ENCODE measurements at regions not wholly inside any gene's neighbourhood (a gene's known extent, or its start where the extent isn't known, plus 50 kb on each side); places are given as distances from the start of the nearest gene placed in this dataset.

DNA sequence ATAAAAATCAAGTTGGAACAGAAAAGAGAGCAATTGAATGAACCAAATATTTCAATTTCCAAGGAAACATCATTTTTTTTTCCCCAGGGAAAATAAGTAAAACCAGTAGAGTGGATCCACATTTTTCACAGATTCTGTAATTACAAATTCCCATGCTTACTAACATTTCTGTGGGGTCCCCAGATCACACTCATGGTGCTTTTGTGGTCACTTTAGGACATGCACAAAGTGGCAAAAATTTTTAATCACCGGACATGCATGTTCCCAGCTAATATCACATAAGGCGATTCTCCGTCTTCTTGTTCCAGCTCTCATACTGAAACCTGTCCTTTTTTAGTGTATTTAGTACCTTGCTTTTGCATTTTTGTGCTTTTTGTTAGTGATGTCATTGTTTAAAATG, 748.2 kb upstream of the SLITRK1 start:
- DNase-seq (no peak), ATAC-seq (ENCODE audit: low FRiP score in 2 of 2) (no peak)
- Histone ChIP-seq H3K9me3 (no peaks in the 10 kb centered on the region), H3K4me3 (no peak overlapping the region), H3K4me1 (no peaks in the 10 kb centered on the region), H3K27me3 (no peaks in the 10 kb centered on the region), H3K36me3 (no peaks in the 10 kb centered on the region), H3K27ac (no peak overlapping the region)
- TF ChIP-seq POLR2A (IDR thresholded peaks at IDR 0.05) = no peak
- 91 to 93% methylated on average over 3 of the region's 3 CpGs for WGBS, 2 donors

DNA sequence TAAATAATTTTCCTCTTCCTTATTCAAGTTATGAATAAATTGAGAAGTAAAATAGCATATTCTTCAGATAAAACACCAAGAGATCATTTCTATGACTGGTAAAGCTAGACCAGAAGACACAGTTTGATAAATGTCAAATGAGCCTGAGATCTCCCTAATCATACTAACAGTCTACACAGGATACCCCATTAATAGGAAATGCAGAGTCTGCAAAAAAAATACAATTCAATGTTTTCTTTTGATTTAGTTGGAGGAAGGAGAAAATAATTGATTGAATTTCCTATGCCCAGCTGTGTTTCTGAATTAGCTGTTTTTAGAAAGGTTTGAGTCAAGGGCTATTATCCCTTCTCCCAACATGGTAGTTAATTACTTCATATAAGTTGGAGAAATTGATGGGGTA, 734.6 kb upstream of the SLITRK1 start:
- H3K9me3 ChIP-seq = no peaks in the 10 kb centered on the region
- H3K27ac ChIP-seq = no peak overlapping the region
- TF ChIP-seq, protein P1, sequence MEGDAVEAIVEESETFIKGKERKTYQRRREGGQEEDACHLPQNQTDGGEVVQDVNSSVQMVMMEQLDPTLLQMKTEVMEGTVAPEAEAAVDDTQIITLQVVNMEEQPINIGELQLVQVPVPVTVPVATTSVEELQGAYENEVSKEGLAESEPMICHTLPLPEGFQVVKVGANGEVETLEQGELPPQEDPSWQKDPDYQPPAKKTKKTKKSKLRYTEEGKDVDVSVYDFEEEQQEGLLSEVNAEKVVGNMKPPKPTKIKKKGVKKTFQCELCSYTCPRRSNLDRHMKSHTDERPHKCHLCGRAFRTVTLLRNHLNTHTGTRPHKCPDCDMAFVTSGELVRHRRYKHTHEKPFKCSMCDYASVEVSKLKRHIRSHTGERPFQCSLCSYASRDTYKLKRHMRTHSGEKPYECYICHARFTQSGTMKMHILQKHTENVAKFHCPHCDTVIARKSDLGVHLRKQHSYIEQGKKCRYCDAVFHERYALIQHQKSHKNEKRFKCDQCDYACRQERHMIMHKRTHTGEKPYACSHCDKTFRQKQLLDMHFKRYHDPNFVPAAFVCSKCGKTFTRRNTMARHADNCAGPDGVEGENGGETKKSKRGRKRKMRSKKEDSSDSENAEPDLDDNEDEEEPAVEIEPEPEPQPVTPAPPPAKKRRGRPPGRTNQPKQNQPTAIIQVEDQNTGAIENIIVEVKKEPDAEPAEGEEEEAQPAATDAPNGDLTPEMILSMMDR (IDR thresholded peaks at IDR 0.05) = no peak
- TF ChIP-seq EP300 (IDR thresholded peaks at IDR 0.05) (no peak), POLR2A (IDR thresholded peaks at IDR 0.05) (no peak), POLR2AphosphoS5 (IDR thresholded peaks at IDR 0.05) (no peak)
- no peak overlapping the region for H3K4me3 ChIP-seq
- DNase-seq = no peak
- no peaks in the 10 kb centered on the region for H3K36me3 ChIP-seq
- no peaks in the 10 kb centered on the region for H3K4me1 ChIP-seq
- no peaks in the 10 kb centered on the region for H3K27me3 ChIP-seq
- ATAC-seq (ENCODE audit: low FRiP score in 2 of 2) = no peak

DNA sequence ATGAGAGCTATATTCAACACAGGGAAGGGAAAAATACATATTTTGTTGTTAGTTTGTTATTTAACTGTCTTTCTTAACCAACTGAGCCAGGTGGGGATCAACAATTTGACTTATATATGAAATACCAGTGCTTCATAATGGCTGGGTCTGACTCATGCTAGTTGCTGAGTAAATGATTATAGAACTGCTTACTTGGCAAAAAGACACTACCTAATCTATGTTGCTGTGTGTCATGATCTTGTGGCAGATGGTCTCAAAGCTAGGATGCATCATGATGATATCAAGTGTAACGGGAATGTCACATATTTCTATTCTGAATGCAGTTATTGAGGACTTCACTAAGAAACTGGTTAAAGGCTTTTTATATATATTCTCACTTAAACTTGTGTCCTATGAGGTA, 727.4 kb upstream of the SLITRK1 start:
- H3K36me3 ChIP-seq = no peaks in the 10 kb centered on the region
- no peak overlapping the region for H3K27ac ChIP-seq
- H3K4me3 ChIP-seq = no peak overlapping the region
- TF ChIP-seq POLR2A (IDR thresholded peaks at IDR 0.05) (no peak), POLR2AphosphoS5 (IDR thresholded peaks at IDR 0.05) (no peak), EP300 (IDR thresholded peaks at IDR 0.05) (no peak)
- TF ChIP-seq, protein P1 (IDR thresholded peaks at IDR 0.05) = no peak
- no peaks in the 10 kb centered on the region for H3K27me3 ChIP-seq
- WGBS, 2 donors = 78 to 88% methylated on average over 1 of the region's 1 CpG
- ATAC-seq (ENCODE audit: low FRiP score in 2 of 2) (no peak), DNase-seq (no peak)
- no peaks in the 10 kb centered on the region for H3K4me1 ChIP-seq
- H3K9me3 ChIP-seq = no peaks in the 10 kb centered on the region

DNA sequence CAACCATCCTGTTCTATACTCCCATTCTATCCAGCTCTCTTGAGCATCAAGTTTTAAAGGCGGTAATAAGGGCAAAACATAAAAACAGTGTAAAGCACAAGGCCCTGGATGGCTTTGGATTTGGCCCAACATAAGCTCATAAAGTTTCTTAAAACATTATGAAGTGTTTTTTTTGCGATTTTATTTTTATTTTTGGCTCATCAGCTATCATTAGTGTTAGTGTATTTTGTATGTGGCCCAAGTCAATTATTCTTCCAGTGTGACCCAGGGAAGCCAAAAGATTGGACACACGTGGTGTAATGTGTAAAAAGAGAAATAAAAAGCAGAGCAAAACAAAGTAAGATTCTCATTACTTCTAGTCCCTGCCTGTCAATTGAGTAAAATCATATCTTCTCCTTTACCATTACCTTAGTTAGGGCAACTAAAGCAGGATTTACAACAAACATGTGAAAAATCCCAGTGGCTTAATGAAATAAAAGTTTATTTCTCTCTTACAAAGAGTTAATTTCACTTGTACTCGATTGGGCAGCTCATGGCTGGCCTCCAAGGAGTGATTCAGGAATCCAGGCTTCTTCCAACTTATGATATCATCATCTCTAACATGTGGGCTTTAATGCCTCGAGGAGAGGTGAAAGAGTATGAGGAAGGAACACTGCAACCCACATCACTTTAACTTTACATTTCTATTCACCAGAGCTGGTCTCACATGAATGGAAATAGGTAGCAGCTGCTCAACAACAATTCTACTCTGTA, 725.2 kb upstream of the SLITRK1 start:
- WGBS, 2 donors = 49% methylated on average over 5 of the region's 5 CpGs
- no peaks in the 10 kb centered on the region for H3K4me1 ChIP-seq
- TF ChIP-seq, protein P1 (IDR thresholded peaks at IDR 0.05) = no peak
- TF ChIP-seq EP300 (IDR thresholded peaks at IDR 0.05) = no peak
- no peak for TF ChIP-seq POLR2A (IDR thresholded peaks at IDR 0.05)
- no peak for TF ChIP-seq POLR2AphosphoS5 (IDR thresholded peaks at IDR 0.05)
- ATAC-seq (ENCODE audit: low FRiP score in 2 of 2) (peak in 1 of 2 donors; percentile 66), DNase-seq (no peak)
- no peaks in the 10 kb centered on the region for H3K36me3 ChIP-seq
- H3K27ac ChIP-seq = no peak overlapping the region
- no peaks in the 10 kb centered on the region for H3K27me3 ChIP-seq
- H3K4me3 ChIP-seq = no peak overlapping the region
- H3K9me3 ChIP-seq = no peaks in the 10 kb centered on the region

DNA sequence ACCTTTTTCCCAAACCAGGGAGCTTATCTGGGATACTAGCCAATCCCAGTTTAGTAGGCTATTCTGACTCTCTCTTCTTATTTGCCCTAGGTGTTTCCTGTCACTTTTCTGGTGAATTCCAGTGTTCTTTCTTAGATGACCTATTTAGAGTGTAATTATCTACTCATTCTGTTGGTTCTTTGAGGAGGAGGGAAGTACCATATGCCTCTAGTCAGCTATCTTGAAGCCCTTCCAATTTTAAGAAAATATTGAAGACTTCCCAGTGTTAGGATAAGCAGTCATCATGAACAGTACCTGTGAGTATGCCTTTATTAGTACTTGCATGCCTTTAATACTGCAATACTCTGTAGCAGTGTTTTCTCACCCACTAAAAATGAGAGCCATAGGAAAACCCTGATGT, 724.3 kb upstream of the SLITRK1 start:
- no peak for DNase-seq
- Histone ChIP-seq H3K4me3 (no peak overlapping the region), H3K27me3 (no peaks in the 10 kb centered on the region), H3K9me3 (no peaks in the 10 kb centered on the region), H3K4me1 (no peaks in the 10 kb centered on the region), H3K27ac (no peak overlapping the region), H3K36me3 (no peaks in the 10 kb centered on the region)
- no peak for TF ChIP-seq POLR2A (IDR thresholded peaks at IDR 0.05)
- no peak for TF ChIP-seq EP300 (IDR thresholded peaks at IDR 0.05)
- TF ChIP-seq POLR2AphosphoS5 (IDR thresholded peaks at IDR 0.05) = no peak
- TF ChIP-seq, protein P1 (IDR thresholded peaks at IDR 0.05) = no peak
- no peak for ATAC-seq (ENCODE audit: low FRiP score in 2 of 2)

Measured in upper lobe of left lung (tissue), 6 donors.